ENCODE measurements at regions not wholly inside any gene's neighbourhood (a gene's known extent, or its start where the extent isn't known, plus 50 kb on each side); places are given as distances from the start of the nearest gene placed in this dataset.

DNA sequence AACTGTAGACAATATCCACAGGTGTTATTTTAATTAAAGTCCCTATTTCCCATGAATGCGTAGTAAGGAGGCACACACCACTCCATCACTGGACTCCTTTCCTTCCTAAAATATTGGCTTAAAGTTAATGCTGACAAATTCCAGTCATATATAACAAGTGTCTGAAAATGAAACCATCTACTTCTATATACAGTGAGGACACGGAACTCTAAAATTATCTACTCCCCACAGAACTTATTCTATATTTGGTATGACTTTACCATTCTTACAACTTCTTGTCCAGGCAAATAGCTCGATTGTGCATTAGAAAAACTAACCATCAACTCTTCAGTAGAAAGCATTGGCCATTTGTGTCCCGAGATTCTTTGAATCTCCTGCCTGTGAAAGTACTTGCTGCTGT lies 1560.2 kb downstream of the EFNB2 start:
- no peak for ATAC-seq (ENCODE audit: low read depth)
- Histone ChIP-seq H3K4me2 (ENCODE audit: low read depth, low read length) (no peak overlapping the region), H3K18ac (ENCODE audit: low read depth, low read length) (no peak overlapping the region), H3K4me1 (ENCODE audit: control insufficient read depth, insufficient read depth, low read length) (no peaks in the 10 kb centered on the region), H3K4me3 (ENCODE audit: insufficient read depth, low read depth, low read length) (no peak overlapping the region), H4K8ac (ENCODE audit: low read depth in 2 of 2, low read length in 2 of 2) (no peak overlapping the region), H3K4ac (ENCODE audit: low read depth, low read length) (no peak overlapping the region), H3K14ac (replicated peaks; ENCODE audit: low read depth, low read length) (no peak overlapping the region), H4K20me1 (ENCODE audit: insufficient read depth, low read length) (no peaks in the 10 kb centered on the region), H3K9me1 (ENCODE audit: insufficient read depth, low read length) (no peaks in the 10 kb centered on the region), H3K27me3 (ENCODE audit: control insufficient read depth, insufficient read depth, low read length) (no peaks in the 10 kb centered on the region), H2AK9ac (replicated peaks; ENCODE audit: low read depth, low read length, poor library complexity) (no peak overlapping the region), H2AFZ (replicated peaks; ENCODE audit: low read length, poor library complexity) (no peak overlapping the region), H3K27ac (ENCODE audit: insufficient read depth, low read length) (no peak overlapping the region), H3K79me1 (ENCODE audit: low read depth in 1 of 2, low read length in 2 of 2) (no peaks in the 10 kb centered on the region), H3K56ac (ENCODE audit: extremely low read depth, insufficient read depth, low read length) (no peak overlapping the region), H2BK15ac (ENCODE audit: low read depth, low read length) (no peak overlapping the region), H3K36me3 (ENCODE audit: control insufficient read depth, insufficient read depth, low read length) (no peaks in the 10 kb centered on the region), H3K23ac (ENCODE audit: low read depth, low read length) (no peak overlapping the region), H4K5ac (ENCODE audit: low read depth, low read length) (no peak overlapping the region), H2BK20ac (ENCODE audit: low read depth, low read length) (no peak overlapping the region), H2AK5ac (ENCODE audit: low read depth, low read length) (no peak overlapping the region), H3K9me3 (ENCODE audit: control insufficient read depth, insufficient read depth, low read length) (no peaks in the 10 kb centered on the region; the same call in 1 of the 2 replicates), H2BK120ac (ENCODE audit: low read depth, low read length) (no peak overlapping the region), H4K91ac (ENCODE audit: insufficient read depth, low read depth, low read length) (no peak overlapping the region), H2BK5ac (ENCODE audit: low read depth, low read length, poor library complexity, severe bottlenecking) (no peak overlapping the region), H3K9ac (ENCODE audit: low read depth, low read length) (no peak overlapping the region)
- ChIA-PET POLR2A (ENCODE audit: unreplicated experiment) (no interaction called here), CTCF (no interaction called here)
- in situ Hi-C loops (cut with MboI; ENCODE audit: low sequenced_read_pairs) (no loop called here), intact Hi-C loops (cut with micrococcal nuclease) (no loop called here), dilution Hi-C loops (cut with HindIII; ENCODE audit: low sequenced_read_pairs, unreplicated experiment) (no loop called here)
- no peak for TF ChIP-seq FOS (IDR thresholded peaks at IDR 0.05; ENCODE audit: low read depth, low read length)
- no peak for TF ChIP-seq BHLHE40 (IDR thresholded peaks at IDR 0.05; ENCODE audit: low read depth, low read length)
- no peak for TF ChIP-seq RCOR1 (IDR thresholded peaks at IDR 0.05; ENCODE audit: insufficient replicate concordance, low read length)
- TF ChIP-seq MAZ (IDR thresholded peaks at IDR 0.05; ENCODE audit: borderline replicate concordance, low read depth, low read length): no peak
- no peak for TF ChIP-seq MAFK (IDR thresholded peaks at IDR 0.05; ENCODE audit: low read depth, low read length)
- TF ChIP-seq RFX5 (IDR thresholded peaks at IDR 0.05; ENCODE audit: low read depth, low read length): no peak
- TF ChIP-seq RAD21 (IDR thresholded peaks at IDR 0.05; ENCODE audit: low read length): no peak
- no peak for TF ChIP-seq CHD1 (IDR thresholded peaks at IDR 0.05; ENCODE audit: low read depth, low read length)
- no peak for TF ChIP-seq CEBPB (IDR thresholded peaks at IDR 0.05; ENCODE audit: low read depth, low read length)
- TF ChIP-seq, protein P1, sequence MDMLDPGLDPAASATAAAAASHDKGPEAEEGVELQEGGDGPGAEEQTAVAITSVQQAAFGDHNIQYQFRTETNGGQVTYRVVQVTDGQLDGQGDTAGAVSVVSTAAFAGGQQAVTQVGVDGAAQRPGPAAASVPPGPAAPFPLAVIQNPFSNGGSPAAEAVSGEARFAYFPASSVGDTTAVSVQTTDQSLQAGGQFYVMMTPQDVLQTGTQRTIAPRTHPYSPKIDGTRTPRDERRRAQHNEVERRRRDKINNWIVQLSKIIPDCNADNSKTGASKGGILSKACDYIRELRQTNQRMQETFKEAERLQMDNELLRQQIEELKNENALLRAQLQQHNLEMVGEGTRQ (IDR thresholded peaks at IDR 0.05; ENCODE audit: low read depth, low read length): no peak
- TF ChIP-seq, protein P2, sequence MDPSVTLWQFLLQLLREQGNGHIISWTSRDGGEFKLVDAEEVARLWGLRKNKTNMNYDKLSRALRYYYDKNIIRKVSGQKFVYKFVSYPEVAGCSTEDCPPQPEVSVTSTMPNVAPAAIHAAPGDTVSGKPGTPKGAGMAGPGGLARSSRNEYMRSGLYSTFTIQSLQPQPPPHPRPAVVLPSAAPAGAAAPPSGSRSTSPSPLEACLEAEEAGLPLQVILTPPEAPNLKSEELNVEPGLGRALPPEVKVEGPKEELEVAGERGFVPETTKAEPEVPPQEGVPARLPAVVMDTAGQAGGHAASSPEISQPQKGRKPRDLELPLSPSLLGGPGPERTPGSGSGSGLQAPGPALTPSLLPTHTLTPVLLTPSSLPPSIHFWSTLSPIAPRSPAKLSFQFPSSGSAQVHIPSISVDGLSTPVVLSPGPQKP (IDR thresholded peaks at IDR 0.05; ENCODE audit: borderline replicate concordance, low read depth, low read length): no peak
- TF ChIP-seq MXI1 (IDR thresholded peaks at IDR 0.05; ENCODE audit: borderline replicate concordance, low read depth, low read length): no peak
- no peak for TF ChIP-seq SMC3 (IDR thresholded peaks at IDR 0.05; ENCODE audit: low read depth, low read length)
- WGBS, 2 experiments (ENCODE audit: extremely low coverage in 2 of 2, insufficient read length in 1 of 2): no CpG with 5 or more reads among the region's 4 CpGs
- no peak for DNase-seq
- BruUV-seq (replicated peaks): no TSS peak

Measured in IMR-90 (cell line).